Ascending aorta (tissue), 2 donors: ENCODE measurements at regions not wholly inside any gene's neighbourhood (a gene's known extent, or its start where the extent isn't known, plus 50 kb on each side); places are given as distances from the start of the nearest gene placed in this dataset.

Experiments used
- DNase-seq, 2 donors: peaks; one replicate each; pipeline ENCODE4 v3.0.0-alpha.2; 2019; ENCODE audit warnings: low spot score in 2 of 2
- H3K27ac ChIP-seq, 2 donors: fragments of 200-600 bp; sonication (generic); one replicate each; pipeline ENCODE4 v1.5.1; 2016 to 2017; ENCODE audit warnings: mild to moderate bottlenecking in 1 of 2
- H3K27me3 ChIP-seq: fragments of 200-600 bp; sonication (generic); one replicate; pipeline ENCODE4 v1.5.1; 2017
- H3K36me3 ChIP-seq, 2 donors: fragments of 200-600 bp; sonication (generic); one replicate each; pipeline ENCODE4 v1.5.1; 2016
- H3K4me1 ChIP-seq, 2 donors: fragments of 200-600 bp; sonication (generic); one replicate each; pipeline ENCODE4 v1.5.1; 2016 to 2017; ENCODE audit warnings: mild to moderate bottlenecking in 1 of 2
- H3K4me3 ChIP-seq, 2 donors: fragments of 200-600 bp; sonication (generic); one replicate each; pipeline ENCODE4 v1.5.1; 2016 to 2017; ENCODE audit warnings: mild to moderate bottlenecking in 1 of 2
- H3K9me3 ChIP-seq, 2 donors: fragments of 200-600 bp; sonication (generic); one replicate each; pipeline ENCODE4 v1.5.1; 2016
- CTCF ChIP-seq, 3 experiments: fragments of 200-600 bp in 2 of 3; fragments of 450-650 bp in 1 of 3; sonication (generic) in 2 of 3; IDR thresholded peaks; one replicate each; pipeline ENCODE4 v1.5.1; 2016 to 2019; ENCODE audit warnings: antibody characterized with exemption in 3 of 3, mild to moderate bottlenecking in 1 of 3, moderate library complexity in 1 of 3
- intact Hi-C: fragments of 100-400 bp; cut with DNase I; formaldehyde crosslinking; loops from one replicate; pipeline ENCODE4 v1.15.1; 2023

- H3K36me3 ChIP-seq = no peaks in the 10 kb centered on the region
- no peak overlapping the region for H3K27ac ChIP-seq
- no peaks in the 10 kb centered on the region for H3K27me3 ChIP-seq
- intact Hi-C loops = no loop called here
- no peak for DNase-seq
- H3K9me3 ChIP-seq = peaks cover 0 to 6% of the 10 kb centered on the region in 2 donors
- H3K4me1 ChIP-seq = no peaks in the 10 kb centered on the region
- H3K4me3 ChIP-seq = no peak overlapping the region
- TF ChIP-seq CTCF (IDR thresholded peaks at IDR 0.05) = no peak
Observed at GRCh38 chr10:108975459-108976058, 947.8 kb downstream of the XPNPEP1 start.

GRCh38 chr10:108970016-108970415 lies 953.3 kb downstream of the XPNPEP1 start:
- no peaks in the 10 kb centered on the region for H3K36me3 ChIP-seq
- no peak overlapping the region for H3K4me3 ChIP-seq
- DNase-seq = no peak
- H3K27ac ChIP-seq = no peak overlapping the region
- intact Hi-C loops = no loop called here
- TF ChIP-seq CTCF (IDR thresholded peaks at IDR 0.05) = no peak
- no peaks in the 10 kb centered on the region for H3K9me3 ChIP-seq
- H3K27me3 ChIP-seq = no peaks in the 10 kb centered on the region
- no peaks in the 10 kb centered on the region for H3K4me1 ChIP-seq

DNA sequence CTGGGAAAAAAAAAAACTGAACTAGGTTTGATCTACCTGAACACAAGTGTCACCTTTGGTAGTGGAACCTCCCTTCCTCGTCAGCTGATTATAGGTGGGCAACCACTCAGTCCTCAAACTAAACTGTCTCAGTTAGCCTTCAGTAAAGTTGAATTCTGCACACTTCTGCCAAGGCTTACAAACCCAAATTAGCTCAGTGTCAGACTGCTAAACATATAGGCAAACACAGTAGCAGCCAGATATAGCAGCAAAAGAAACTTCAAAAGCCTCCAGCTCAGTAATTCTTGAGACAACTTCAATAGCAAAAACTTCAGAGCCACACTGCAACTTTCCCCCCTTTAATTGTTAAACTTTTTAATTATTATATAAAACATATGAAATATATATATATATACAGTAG lies 956.9 kb downstream of the XPNPEP1 start:
- Histone ChIP-seq H3K36me3 (no peaks in the 10 kb centered on the region), H3K27ac (no peak overlapping the region), H3K4me3 (no peak overlapping the region), H3K4me1 (no peaks in the 10 kb centered on the region), H3K27me3 (no peaks in the 10 kb centered on the region), H3K9me3 (no peaks in the 10 kb centered on the region)
- no peak for TF ChIP-seq CTCF (IDR thresholded peaks at IDR 0.05)
- intact Hi-C loops = no loop called here
- no peak for DNase-seq

DNA sequence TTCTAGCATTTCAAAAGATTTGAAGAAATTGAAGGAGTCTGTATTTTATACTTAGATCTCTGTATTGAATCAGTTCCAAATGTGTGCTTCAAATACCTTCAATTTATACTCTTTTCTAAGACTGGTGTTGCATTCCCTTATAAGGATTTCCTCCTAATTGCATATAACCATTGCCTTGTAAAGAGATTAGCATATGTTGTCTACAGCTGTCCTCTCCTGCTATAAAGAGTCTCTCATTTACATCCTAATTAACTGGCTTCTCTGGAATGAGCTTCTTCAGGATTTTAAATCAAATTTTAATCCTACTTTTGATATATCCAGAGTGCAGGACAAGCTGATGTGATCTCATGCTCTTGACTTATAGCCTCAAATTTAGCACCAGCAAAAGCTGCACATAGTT lies 957.3 kb downstream of the XPNPEP1 start:
- DNase-seq = no peak
- intact Hi-C loops = no loop called here
- H3K9me3 ChIP-seq = no peaks in the 10 kb centered on the region
- no peaks in the 10 kb centered on the region for H3K36me3 ChIP-seq
- no peak overlapping the region for H3K27ac ChIP-seq
- H3K27me3 ChIP-seq = no peaks in the 10 kb centered on the region
- no peak for TF ChIP-seq CTCF (IDR thresholded peaks at IDR 0.05)
- no peaks in the 10 kb centered on the region for H3K4me1 ChIP-seq
- H3K4me3 ChIP-seq = no peak overlapping the region

DNA sequence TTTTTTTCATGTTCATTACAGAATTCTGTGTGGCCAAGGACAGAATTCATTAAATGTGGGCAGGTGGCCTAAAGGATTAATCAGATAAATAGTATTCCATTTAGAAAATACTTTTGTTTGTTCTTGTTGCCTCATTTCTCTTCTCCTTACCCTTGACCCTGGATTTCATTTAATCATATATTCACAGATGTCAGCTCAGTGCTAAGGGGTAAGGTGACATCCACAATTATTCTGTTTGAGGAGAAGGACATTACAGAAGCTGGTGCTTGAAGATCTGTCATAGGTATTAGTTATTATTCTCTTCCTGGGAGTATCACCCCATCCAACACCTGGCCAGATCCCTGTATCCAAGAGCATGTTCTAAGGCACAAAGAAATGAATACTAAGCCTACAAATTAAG lies 961.1 kb downstream of the XPNPEP1 start:
- Histone ChIP-seq H3K4me3 (no peak overlapping the region), H3K9me3 (no peaks in the 10 kb centered on the region), H3K27me3 (no peaks in the 10 kb centered on the region), H3K4me1 (no peaks in the 10 kb centered on the region), H3K27ac (no peak overlapping the region), H3K36me3 (no peaks in the 10 kb centered on the region)
- intact Hi-C loops = no loop called here
- TF ChIP-seq CTCF (IDR thresholded peaks at IDR 0.05) = no peak
- no peak for DNase-seq

- no peak overlapping the region for H3K4me3 ChIP-seq
- no peaks in the 10 kb centered on the region for H3K36me3 ChIP-seq
- intact Hi-C loops = no loop called here
- DNase-seq = no peak
- no peaks in the 10 kb centered on the region for H3K9me3 ChIP-seq
- no peaks in the 10 kb centered on the region for H3K27me3 ChIP-seq
- TF ChIP-seq CTCF (IDR thresholded peaks at IDR 0.05) = no peak
- H3K4me1 ChIP-seq = no peaks in the 10 kb centered on the region
- no peak overlapping the region for H3K27ac ChIP-seq
Observed at GRCh38 chr10:108957681-108958080, 965.6 kb downstream of the XPNPEP1 start.
